ENCODE measurements at regions not wholly inside any gene's neighbourhood (a gene's known extent, or its start where the extent isn't known, plus 50 kb on each side); places are given as distances from the start of the nearest gene placed in this dataset.

DNA sequence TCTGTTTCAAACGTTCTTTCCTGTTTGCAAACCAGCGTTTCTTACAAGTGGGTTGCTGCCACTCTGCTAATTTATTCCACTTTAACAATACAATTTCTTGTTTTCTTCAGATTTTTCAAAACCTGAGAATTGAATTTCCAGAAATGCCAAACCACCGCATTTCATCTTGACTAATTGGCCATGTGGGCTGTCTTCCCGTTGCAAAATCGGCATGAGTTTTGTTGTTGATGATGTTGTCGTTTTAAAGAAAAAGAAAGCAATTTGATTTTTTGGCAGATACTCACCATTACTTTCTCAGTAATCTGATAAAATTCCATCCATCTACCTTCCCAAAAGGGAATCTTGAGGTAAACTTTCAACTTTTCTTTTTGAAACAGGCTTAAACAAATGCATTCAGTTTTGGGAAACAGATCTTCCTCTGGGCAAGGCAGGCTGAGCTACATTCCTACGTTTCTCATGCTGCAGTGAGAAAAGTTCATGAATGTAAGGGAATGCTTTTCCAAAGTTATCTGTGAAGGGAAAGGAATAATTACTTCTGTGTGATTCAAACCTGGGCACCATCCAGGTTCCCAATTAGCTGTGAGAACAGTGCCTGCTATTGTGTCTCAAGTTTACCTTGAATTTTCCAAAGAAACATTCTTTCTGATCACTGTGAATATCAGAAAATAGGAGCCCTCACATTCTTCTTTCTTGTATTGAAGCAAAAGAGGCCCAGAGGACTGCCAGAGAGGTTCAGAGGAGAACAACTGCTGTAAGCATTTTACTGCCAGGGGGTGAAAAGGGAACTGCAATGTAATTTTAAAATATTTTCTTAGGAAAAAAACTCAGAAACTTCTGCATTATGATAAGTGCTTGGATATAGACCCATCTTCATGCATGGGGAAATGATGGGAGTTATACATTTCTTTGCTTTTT is 100.7 kb upstream of the TUT7 start:
- WGBS = 41% methylated on average over 7 of the region's 7 CpGs
- DNase-seq (ENCODE audit: extremely low spot score) = no peak
- Histone ChIP-seq H3K27me3 (no peaks in the 10 kb centered on the region), H3K27ac (replicated peaks in 1 of 4) (peak overlapping the region in 3 of 4 donors; percentile 20 to 48 (median 40)), H3K4me3 (no peak overlapping the region), H3K4me1 (peaks cover 4 to 24% (median 20%) of the 10 kb centered on the region in 4 donors), H3K9me3 (no peaks in the 10 kb centered on the region), H3K36me3 (no peaks in the 10 kb centered on the region)
- TF ChIP-seq POLR2A (IDR thresholded peaks at IDR 0.05; ENCODE audit: low read depth) (no peak), POLR2AphosphoS5 (IDR thresholded peaks at IDR 0.05) (no peak), EP300 (IDR thresholded peaks at IDR 0.05) (no peak)
- TF ChIP-seq, protein P1, sequence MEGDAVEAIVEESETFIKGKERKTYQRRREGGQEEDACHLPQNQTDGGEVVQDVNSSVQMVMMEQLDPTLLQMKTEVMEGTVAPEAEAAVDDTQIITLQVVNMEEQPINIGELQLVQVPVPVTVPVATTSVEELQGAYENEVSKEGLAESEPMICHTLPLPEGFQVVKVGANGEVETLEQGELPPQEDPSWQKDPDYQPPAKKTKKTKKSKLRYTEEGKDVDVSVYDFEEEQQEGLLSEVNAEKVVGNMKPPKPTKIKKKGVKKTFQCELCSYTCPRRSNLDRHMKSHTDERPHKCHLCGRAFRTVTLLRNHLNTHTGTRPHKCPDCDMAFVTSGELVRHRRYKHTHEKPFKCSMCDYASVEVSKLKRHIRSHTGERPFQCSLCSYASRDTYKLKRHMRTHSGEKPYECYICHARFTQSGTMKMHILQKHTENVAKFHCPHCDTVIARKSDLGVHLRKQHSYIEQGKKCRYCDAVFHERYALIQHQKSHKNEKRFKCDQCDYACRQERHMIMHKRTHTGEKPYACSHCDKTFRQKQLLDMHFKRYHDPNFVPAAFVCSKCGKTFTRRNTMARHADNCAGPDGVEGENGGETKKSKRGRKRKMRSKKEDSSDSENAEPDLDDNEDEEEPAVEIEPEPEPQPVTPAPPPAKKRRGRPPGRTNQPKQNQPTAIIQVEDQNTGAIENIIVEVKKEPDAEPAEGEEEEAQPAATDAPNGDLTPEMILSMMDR (IDR thresholded peaks at IDR 0.05) = no peak
- intact Hi-C loops (cut with DNase I) = no loop called here

DNA sequence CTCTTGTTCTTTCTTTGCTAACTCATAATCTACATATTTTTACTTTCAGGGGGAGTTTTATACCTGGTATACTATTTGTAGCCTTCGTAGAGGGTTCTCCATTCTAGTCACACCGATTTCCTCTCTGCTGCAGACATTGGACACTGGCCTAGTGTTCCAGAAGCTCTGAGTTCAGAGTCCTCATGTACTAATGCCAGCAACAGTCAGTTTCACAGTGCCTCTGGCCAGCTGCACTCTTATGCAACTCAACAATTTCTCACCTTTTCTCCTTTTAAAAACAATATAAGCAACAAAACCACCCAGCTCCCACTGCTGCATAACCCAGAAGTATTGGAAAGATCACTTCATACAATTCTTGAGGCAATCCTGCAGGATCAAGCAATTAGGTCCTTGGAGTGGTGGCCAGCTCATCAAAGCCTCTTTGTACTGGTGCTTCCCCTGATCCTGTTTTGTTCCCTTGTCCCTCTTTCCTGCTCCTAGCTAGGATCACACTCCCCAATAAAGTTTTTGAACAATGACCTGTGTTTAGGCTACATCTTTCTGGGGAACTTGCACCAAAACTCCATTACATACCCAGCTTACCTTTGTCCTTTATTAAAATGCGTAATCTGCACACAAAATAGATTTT is 98.1 kb upstream of the TUT7 start:
- H3K4me3 ChIP-seq = no peak overlapping the region
- intact Hi-C loops (cut with DNase I) = no loop called here
- TF ChIP-seq POLR2AphosphoS5 (IDR thresholded peaks at IDR 0.05) (no peak), POLR2A (IDR thresholded peaks at IDR 0.05; ENCODE audit: low read depth) (no peak), EP300 (IDR thresholded peaks at IDR 0.05) (no peak)
- TF ChIP-seq, protein P1 (IDR thresholded peaks at IDR 0.05) = no peak
- no peak for DNase-seq (ENCODE audit: extremely low spot score)
- H3K9me3 ChIP-seq = no peaks in the 10 kb centered on the region
- no peaks in the 10 kb centered on the region for H3K36me3 ChIP-seq
- H3K4me1 ChIP-seq = peaks cover 4 to 24% (median 20%) of the 10 kb centered on the region in 4 donors
- 86% methylated on average over 3 of the region's 3 CpGs for WGBS
- no peaks in the 10 kb centered on the region for H3K27me3 ChIP-seq
- H3K27ac ChIP-seq (replicated peaks in 1 of 4) = no peak overlapping the region

DNA sequence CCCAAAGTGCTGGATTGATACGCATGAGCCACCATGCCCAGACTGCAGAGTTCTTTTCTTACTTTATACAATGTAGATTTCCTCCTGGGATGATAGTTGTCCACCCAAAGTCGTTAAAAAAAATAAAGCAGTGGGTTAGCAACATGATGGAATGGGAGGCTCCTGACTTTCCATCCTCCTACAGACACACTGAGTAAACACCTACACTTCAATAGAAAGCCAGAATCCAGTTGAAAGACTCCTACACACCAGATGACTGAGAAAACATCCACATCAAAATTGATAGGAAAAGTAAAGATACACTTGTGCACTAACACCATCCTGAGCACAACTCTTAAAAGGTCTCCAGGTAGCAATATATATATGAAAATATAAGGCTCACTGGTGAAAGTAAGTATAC is 95.0 kb upstream of the TUT7 start:
- TF ChIP-seq EP300 (IDR thresholded peaks at IDR 0.05) (no peak), POLR2A (IDR thresholded peaks at IDR 0.05; ENCODE audit: low read depth) (no peak), POLR2AphosphoS5 (IDR thresholded peaks at IDR 0.05) (no peak)
- TF ChIP-seq, protein P1 (IDR thresholded peaks at IDR 0.05) = no peak
- intact Hi-C loops (cut with DNase I) = no loop called here

DNA sequence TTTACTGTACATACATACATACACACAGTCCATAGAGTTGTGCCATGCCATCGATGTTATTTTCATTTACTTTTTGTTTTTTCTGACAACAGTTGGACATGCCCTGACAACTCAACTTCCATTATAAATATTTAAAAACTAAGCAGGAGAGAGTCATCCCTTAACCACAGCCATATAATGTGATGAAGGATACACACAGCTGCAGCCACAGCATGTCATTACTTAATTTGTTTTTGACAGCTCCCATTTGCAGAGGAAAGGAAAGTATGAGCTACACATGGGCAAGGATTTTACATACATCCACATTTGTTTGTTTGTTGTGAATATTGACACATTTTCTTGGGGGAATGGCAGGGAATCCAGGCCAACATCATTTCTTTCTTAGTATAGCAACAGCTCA is 91.5 kb upstream of the TUT7 start:
- H3K27me3 ChIP-seq = no peaks in the 10 kb centered on the region
- H3K9me3 ChIP-seq = no peaks in the 10 kb centered on the region
- H3K4me3 ChIP-seq = no peak overlapping the region
- 63% methylated on average over 1 of the region's 1 CpG for whole genome bisulfite sequencing
- H3K36me3 ChIP-seq = no peaks in the 10 kb centered on the region
- intact Hi-C loops (cut with DNase I) = no loop called here
- TF ChIP-seq EP300 (IDR thresholded peaks at IDR 0.05) (no peak), POLR2AphosphoS5 (IDR thresholded peaks at IDR 0.05) (no peak), POLR2A (IDR thresholded peaks at IDR 0.05; ENCODE audit: low read depth) (no peak)
- TF ChIP-seq, protein P1 (IDR thresholded peaks at IDR 0.05) = no peak
- H3K27ac ChIP-seq (replicated peaks in 1 of 4) = no peak overlapping the region
- no peaks in the 10 kb centered on the region for H3K4me1 ChIP-seq
- no peak for DNase-seq (ENCODE audit: extremely low spot score)

More for the DNA sequence above, 95.0 kb upstream of the TUT7 start:
- DNase-seq (ENCODE audit: extremely low spot score) = no peak
- whole genome bisulfite sequencing = 95% methylated on average over 2 of the region's 2 CpGs
- H3K36me3 ChIP-seq = no peaks in the 10 kb centered on the region
- no peak overlapping the region for H3K27ac ChIP-seq (replicated peaks in 1 of 4)
- no peaks in the 10 kb centered on the region for H3K27me3 ChIP-seq
- no peaks in the 10 kb centered on the region for H3K9me3 ChIP-seq
- H3K4me3 ChIP-seq = no peak overlapping the region
- H3K4me1 ChIP-seq = peaks cover 0 to 12% (median 6%) of the 10 kb centered on the region in 4 donors

Measured in esophagus muscularis mucosa (tissue), 4 donors.